ENCODE measurements at regions not wholly inside any gene's neighbourhood (a gene's known extent, or its start where the extent isn't known, plus 50 kb on each side); places are given as distances from the start of the nearest gene placed in this dataset.

DNA sequence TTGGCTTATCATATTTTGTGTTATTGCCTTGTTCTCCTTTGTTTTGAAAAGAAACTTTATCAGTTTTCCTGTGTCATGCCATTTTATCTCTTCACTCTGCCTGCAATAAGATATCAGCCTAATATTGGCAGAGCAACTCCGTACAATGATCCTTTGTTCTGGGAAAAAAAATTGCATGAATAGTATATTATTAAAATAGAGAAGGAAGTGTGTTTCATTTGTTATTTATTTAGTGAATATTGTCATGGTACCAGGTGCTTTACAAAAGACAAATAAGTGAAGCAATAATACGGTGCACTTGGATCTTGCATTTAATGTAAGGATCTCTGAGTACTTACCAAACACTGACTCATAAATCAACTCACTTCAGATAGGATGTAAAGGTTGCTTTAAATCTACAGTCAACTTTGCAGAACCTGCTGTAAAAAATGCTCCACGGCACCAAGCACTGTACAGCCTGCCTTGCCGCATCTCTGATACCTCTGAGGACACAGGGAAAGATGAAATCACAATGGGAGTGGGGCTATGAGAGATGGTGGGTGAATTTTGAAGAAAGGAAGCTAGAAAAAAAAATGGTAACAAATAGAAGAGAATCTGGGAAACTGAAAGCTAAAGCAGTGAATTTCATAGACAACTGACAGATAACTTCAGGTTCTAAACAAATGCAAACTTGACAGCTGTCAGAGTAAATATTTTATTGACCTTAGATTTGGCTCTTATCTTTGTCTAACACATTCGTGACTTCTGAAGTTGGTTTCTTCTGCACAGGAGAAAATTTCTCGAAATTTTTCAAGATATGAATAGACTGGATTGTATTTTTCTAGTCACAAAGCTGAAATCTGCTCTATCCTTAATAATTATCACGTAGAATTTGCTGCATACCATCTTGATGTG is 232.1 kb downstream of the ENC1 start:
- no peak overlapping the region for H2AFZ ChIP-seq (ENCODE audit: low read depth, low read length, poor library complexity, severe bottlenecking)
- no peaks in the 10 kb centered on the region for H3K4me1 ChIP-seq (ENCODE audit: control insufficient read depth in 1 of 2, insufficient read depth in 2 of 2, low read length in 2 of 2)
- ATAC-seq (no peak), DNase-seq (ENCODE audit: low read depth, low spot score) (no peak)
- H3K79me2 ChIP-seq (ENCODE audit: insufficient read depth, low read length), result no peaks in the 10 kb centered on the region
- RAD21 ChIA-PET (ENCODE audit: low non-redundant PET in 1 of 2, low total read pairs in 2 of 2, uncharacterized antibody in 2 of 2, unreplicated experiment in 2 of 2), result no interaction called here
- H3K4me3 ChIP-seq (replicated peaks in 1 of 2; ENCODE audit: low read depth in 1 of 2, low read length in 2 of 2), result no peak overlapping the region
- no peak for TF ChIP-seq CBX3 (IDR thresholded peaks at IDR 0.05; ENCODE audit: low read depth)
- TF ChIP-seq, protein P1, sequence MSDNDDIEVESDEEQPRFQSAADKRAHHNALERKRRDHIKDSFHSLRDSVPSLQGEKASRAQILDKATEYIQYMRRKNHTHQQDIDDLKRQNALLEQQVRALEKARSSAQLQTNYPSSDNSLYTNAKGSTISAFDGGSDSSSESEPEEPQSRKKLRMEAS (IDR thresholded peaks at IDR 0.05), result no peak
- no peak overlapping the region for H3K27ac ChIP-seq (ENCODE audit: low read depth, low read length)
- no peak overlapping the region for H3K9ac ChIP-seq (ENCODE audit: low read length)
- no TSS peak for BruUV-seq (replicated peaks)
- no peaks in the 10 kb centered on the region for H3K9me2 ChIP-seq (ENCODE audit: insufficient read depth)
- intact Hi-C loops (cut with micrococcal nuclease), result no loop called here
- no peaks in the 10 kb centered on the region for H3K9me3 ChIP-seq (ENCODE audit: control insufficient read depth in 1 of 2, insufficient read depth in 1 of 2, low read depth in 1 of 2, low read length in 2 of 2)
- H4K20me1 ChIP-seq (ENCODE audit: insufficient read depth), result no peaks in the 10 kb centered on the region
- POLR2A ChIA-PET, result no interaction called here
- H3K36me3 ChIP-seq (ENCODE audit: control insufficient read depth in 1 of 2, insufficient read depth in 2 of 2, low read length in 2 of 2), result no peaks in the 10 kb centered on the region
- CTCF ChIA-PET, result no interaction called here
- no peaks in the 10 kb centered on the region for H3K27me3 ChIP-seq (ENCODE audit: insufficient read depth, low read length)
- H3K4me2 ChIP-seq (ENCODE audit: low read length), result no peak overlapping the region

DNA sequence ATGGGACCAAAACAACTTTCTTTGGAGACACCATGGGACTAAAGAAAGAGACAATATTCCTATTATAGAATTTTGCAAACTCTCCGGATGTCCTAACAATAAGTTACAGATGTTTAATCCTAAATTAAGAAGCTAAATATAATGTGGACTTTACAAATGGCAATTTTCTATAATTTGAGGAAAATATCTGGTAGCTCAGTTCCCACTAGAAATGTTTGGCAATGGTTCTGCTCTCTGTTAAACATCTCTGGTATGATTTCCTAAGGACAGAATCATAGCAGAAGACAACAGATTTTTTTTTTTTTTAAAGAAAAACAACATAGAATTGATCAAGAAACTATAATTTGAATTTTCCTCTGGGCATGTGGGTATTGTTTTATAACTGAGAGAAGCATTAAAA is 232.8 kb downstream of the ENC1 start:
- no peaks in the 10 kb centered on the region for H3K9me3 ChIP-seq (ENCODE audit: control insufficient read depth in 1 of 2, insufficient read depth in 1 of 2, low read depth in 1 of 2, low read length in 2 of 2)
- no peaks in the 10 kb centered on the region for H4K20me1 ChIP-seq (ENCODE audit: insufficient read depth)
- BruUV-seq (replicated peaks), result no TSS peak
- no peak for TF ChIP-seq YY1 (IDR thresholded peaks at IDR 0.05; ENCODE audit: extremely low read depth, insufficient replicate concordance, low read depth, low read length)
- no peak for TF ChIP-seq EZH2 (IDR thresholded peaks at IDR 0.05)
- no peak for TF ChIP-seq JUND (IDR thresholded peaks at IDR 0.05)
- no peak for TF ChIP-seq POLR2A (IDR thresholded peaks at IDR 0.05; ENCODE audit: borderline replicate concordance, extremely low read depth, insufficient read depth, insufficient read length)
- no peak for TF ChIP-seq EZH2phosphoT487 (IDR thresholded peaks at IDR 0.05; ENCODE audit: borderline replicate concordance)
- TF ChIP-seq, protein P2, sequence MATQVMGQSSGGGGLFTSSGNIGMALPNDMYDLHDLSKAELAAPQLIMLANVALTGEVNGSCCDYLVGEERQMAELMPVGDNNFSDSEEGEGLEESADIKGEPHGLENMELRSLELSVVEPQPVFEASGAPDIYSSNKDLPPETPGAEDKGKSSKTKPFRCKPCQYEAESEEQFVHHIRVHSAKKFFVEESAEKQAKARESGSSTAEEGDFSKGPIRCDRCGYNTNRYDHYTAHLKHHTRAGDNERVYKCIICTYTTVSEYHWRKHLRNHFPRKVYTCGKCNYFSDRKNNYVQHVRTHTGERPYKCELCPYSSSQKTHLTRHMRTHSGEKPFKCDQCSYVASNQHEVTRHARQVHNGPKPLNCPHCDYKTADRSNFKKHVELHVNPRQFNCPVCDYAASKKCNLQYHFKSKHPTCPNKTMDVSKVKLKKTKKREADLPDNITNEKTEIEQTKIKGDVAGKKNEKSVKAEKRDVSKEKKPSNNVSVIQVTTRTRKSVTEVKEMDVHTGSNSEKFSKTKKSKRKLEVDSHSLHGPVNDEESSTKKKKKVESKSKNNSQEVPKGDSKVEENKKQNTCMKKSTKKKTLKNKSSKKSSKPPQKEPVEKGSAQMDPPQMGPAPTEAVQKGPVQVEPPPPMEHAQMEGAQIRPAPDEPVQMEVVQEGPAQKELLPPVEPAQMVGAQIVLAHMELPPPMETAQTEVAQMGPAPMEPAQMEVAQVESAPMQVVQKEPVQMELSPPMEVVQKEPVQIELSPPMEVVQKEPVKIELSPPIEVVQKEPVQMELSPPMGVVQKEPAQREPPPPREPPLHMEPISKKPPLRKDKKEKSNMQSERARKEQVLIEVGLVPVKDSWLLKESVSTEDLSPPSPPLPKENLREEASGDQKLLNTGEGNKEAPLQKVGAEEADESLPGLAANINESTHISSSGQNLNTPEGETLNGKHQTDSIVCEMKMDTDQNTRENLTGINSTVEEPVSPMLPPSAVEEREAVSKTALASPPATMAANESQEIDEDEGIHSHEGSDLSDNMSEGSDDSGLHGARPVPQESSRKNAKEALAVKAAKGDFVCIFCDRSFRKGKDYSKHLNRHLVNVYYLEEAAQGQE (IDR thresholded peaks at IDR 0.05; ENCODE audit: low read depth), result no peak
- intact Hi-C loops (cut with micrococcal nuclease), result no loop called here
- POLR2A ChIA-PET, result no interaction called here
- H3K9ac ChIP-seq (ENCODE audit: low read length), result no peak overlapping the region
- CTCF ChIA-PET, result no interaction called here
- no peak overlapping the region for H3K4me3 ChIP-seq (replicated peaks in 1 of 2; ENCODE audit: low read depth in 1 of 2, low read length in 2 of 2)
- H3K79me2 ChIP-seq (ENCODE audit: insufficient read depth, low read length), result no peaks in the 10 kb centered on the region
- ATAC-seq, result no peak
- RAD21 ChIA-PET (ENCODE audit: low non-redundant PET in 1 of 2, low total read pairs in 2 of 2, uncharacterized antibody in 2 of 2, unreplicated experiment in 2 of 2), result no interaction called here
- H3K27me3 ChIP-seq (ENCODE audit: insufficient read depth, low read length), result no peaks in the 10 kb centered on the region
- H3K36me3 ChIP-seq (ENCODE audit: control insufficient read depth in 1 of 2, insufficient read depth in 2 of 2, low read length in 2 of 2), result no peaks in the 10 kb centered on the region
- H3K4me2 ChIP-seq (ENCODE audit: low read length), result no peak overlapping the region
- no peaks in the 10 kb centered on the region for H3K4me1 ChIP-seq (ENCODE audit: control insufficient read depth in 1 of 2, insufficient read depth in 2 of 2, low read length in 2 of 2)
- no peaks in the 10 kb centered on the region for H3K9me2 ChIP-seq (ENCODE audit: insufficient read depth)
- DNase-seq (ENCODE audit: low read depth, low spot score), result no peak
- H3K27ac ChIP-seq (ENCODE audit: low read depth, low read length), result no peak overlapping the region
- H2AFZ ChIP-seq (ENCODE audit: low read depth, low read length, poor library complexity, severe bottlenecking), result no peak overlapping the region
